Muscle layer of duodenum (tissue), 2 donors: ENCODE measurements at regions not wholly inside any gene's neighbourhood (a gene's known extent, or its start where the extent isn't known, plus 50 kb on each side); places are given as distances from the start of the nearest gene placed in this dataset.

ENCODE experiments used
- H3K27ac ChIP-seq: one replicate; pipeline ENCODE4 v1.7.0; 2013; ENCODE audit warnings: mild to moderate bottlenecking, low read length
- H3K27me3 ChIP-seq: one replicate; pipeline ENCODE4 v1.7.0; 2013; ENCODE audit warnings: low read depth, mild to moderate bottlenecking, control low read depth, low read length
- H3K36me3 ChIP-seq, 2 donors: one replicate each; pipeline ENCODE4 v1.7.0; 2013; ENCODE audit warnings: low read length in 2 of 2, control low read depth in 1 of 2, mild to moderate bottlenecking in 1 of 2; ENCODE audit not compliant: insufficient read depth in 2 of 2, control insufficient read depth in 1 of 2
- H3K4me1 ChIP-seq, 2 donors: one replicate each; pipeline ENCODE4 v1.7.0; 2013; ENCODE audit warnings: low read length in 2 of 2, mild to moderate bottlenecking in 2 of 2, control low read depth in 1 of 2, moderate library complexity in 1 of 2; ENCODE audit not compliant: insufficient read depth in 2 of 2, control insufficient read depth in 1 of 2
- H3K4me3 ChIP-seq, 2 donors: one replicate each; pipeline ENCODE4 v1.7.0; 2013; ENCODE audit warnings: low read length in 2 of 2, low read depth in 1 of 2, mild to moderate bottlenecking in 1 of 2
- H3K9me3 ChIP-seq, 2 donors: one replicate each; pipeline ENCODE4 v1.7.0; 2013; ENCODE audit warnings: low read length in 2 of 2, control low read depth in 1 of 2, mild to moderate bottlenecking in 1 of 2; ENCODE audit not compliant: control insufficient read depth in 1 of 2
- donor health status: healthy.

DNA sequence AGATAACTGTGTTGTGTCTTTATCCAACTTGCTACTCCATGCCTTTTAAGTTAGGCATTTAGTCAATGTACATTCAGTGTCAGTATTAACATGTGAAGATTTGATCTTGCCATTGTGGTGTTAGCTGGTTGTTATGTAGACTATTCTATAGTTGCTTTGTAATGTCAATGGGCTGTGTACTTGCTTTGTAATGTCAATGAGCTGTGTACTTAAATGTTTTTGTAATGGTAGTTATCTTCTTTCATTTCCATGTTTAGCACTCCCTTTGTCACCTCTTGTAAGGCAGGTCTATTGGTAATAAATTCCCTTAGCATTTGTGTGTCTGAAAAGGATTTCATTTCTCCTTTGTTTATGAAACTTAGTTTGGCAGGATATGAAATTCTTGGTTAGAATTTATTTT, 53.4 kb downstream of the MC4R start:
- Histone ChIP-seq H3K27me3 (no peaks in the 10 kb centered on the region), H3K9me3 (peaks cover 0 to 3% of the 10 kb centered on the region in 2 donors), H3K27ac (no peak overlapping the region), H3K4me1 (no peaks in the 10 kb centered on the region), H3K4me3 (no peak overlapping the region), H3K36me3 (no peaks in the 10 kb centered on the region)

DNA sequence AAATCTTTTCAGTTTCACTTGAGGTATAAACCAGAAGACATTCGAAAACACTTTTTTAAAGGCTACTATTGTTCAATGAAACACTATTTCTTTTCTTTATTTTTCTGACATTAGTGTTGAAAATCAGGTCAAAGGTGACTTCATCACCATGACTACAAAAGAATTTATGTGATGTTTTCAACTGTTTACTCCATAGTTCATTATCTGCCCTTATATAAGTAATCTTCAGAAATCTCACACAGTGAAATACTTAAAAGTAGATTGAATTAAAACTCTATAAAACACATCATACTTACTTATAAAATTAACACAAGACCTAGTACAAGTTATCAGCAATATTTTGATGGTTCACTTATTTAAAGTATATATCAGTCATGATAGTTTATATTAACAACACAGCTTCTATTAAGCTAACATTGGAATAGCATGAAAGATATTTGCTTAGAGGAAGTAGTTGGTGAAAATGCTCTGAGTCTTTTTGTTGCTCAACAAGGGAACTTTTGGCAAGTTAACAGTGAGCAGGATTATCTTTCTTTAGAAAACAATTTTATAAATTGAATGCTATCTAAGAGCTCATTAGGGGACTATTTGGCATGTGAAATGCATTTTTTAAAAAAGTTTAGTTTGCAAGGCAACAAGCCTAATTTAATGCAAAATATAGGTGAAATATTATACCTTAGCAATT, 60.8 kb downstream of the MC4R start:
- Histone ChIP-seq H3K4me3 (no peak overlapping the region), H3K27ac (no peak overlapping the region), H3K36me3 (no peaks in the 10 kb centered on the region), H3K4me1 (no peaks in the 10 kb centered on the region), H3K9me3 (no peaks in the 10 kb centered on the region), H3K27me3 (no peaks in the 10 kb centered on the region)

DNA sequence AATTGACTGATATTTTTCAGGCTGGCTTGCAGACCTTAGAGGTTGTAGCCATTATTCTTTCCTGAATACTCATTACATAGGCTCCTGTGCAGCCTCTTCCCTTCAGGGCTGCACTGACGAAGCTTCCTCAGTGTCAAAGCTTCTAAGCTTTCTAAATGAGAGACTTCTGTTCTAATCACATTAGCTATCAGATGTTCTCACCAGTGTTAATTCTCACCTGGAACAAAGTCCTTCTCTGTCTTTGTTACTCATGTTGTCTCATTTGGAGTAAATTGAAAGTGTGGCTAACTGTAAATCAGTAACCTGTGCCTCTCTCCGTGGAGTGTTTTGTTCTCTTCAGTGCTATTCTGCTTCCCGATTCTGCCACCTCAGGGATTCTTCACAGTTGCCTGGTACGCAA, 76.9 kb downstream of the MC4R start:
- no peaks in the 10 kb centered on the region for H3K4me1 ChIP-seq
- H3K27me3 ChIP-seq: no peaks in the 10 kb centered on the region
- H3K9me3 ChIP-seq: no peaks in the 10 kb centered on the region
- H3K27ac ChIP-seq: no peak overlapping the region
- no peaks in the 10 kb centered on the region for H3K36me3 ChIP-seq
- no peak overlapping the region for H3K4me3 ChIP-seq

DNA sequence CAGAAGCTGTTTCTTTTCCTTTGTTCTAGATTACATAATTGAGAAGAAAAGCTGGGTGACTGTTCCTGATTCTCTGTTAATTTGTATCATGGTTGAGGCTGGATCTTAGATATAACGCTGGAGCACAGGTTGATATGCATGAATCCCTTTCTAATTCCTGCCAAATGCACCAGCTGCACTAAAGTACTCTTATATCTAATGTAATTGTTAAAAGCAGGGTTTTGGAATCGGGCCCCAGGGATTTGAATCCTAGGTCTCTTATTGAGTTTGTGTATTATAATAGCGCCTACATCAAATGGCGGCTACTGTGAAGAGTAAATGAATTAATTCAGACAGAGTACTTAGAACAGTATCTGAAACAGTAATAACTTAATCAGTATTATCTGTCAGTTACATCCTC, 80.4 kb downstream of the MC4R start:
- no peak overlapping the region for H3K27ac ChIP-seq
- H3K9me3 ChIP-seq: no peaks in the 10 kb centered on the region
- no peaks in the 10 kb centered on the region for H3K4me1 ChIP-seq
- H3K36me3 ChIP-seq: no peaks in the 10 kb centered on the region
- no peak overlapping the region for H3K4me3 ChIP-seq
- H3K27me3 ChIP-seq: no peaks in the 10 kb centered on the region

DNA sequence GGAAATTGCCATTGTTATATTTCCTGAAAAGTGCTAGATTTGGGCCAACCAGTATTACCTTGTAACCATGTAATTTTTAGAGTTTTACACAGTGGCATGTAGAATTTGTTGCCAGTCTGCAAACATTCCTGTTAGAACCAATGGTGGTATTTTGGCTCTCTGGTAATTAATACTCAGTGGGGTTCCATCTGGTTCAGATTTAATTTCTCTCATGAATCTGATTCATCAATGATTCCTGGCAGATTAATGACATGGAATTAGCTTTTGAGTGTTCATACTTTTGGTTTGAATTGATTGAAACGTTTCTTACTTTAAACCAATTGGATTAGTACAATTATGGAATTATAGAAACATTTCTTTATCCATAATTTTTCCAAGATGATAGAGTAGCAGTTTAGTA, 93.2 kb downstream of the MC4R start:
- Histone ChIP-seq H3K27ac (no peak overlapping the region), H3K4me3 (no peak overlapping the region), H3K4me1 (no peaks in the 10 kb centered on the region), H3K27me3 (no peaks in the 10 kb centered on the region), H3K36me3 (no peaks in the 10 kb centered on the region), H3K9me3 (no peaks in the 10 kb centered on the region)

DNA sequence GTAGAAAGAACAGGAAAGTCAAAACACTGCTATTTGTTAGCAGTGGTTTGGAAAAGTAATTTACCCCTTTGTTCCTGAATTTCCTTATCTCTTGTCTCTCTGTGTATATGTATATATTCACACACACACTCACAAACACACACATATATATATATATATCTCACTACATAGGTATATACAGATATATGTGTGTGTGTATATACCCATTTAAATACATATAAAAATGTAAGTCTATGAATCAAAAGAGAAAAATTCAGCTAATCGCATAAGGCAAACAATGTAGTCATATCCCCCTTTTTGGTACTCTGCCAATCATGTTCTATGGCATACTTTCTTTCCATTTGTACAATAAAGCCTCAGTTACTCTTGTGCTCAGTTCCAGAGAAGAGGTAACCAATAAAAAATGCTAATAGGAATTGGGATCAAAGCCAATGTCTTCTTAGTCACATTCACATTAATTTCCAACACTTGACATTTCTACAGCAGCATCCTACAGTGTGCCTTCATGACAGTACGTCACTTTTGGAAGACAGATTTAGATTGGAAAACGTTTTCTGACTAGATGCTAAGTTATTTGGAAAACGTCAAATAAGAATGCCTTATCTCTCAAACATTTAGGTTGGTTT, 94.6 kb downstream of the MC4R start:
- no peaks in the 10 kb centered on the region for H3K27me3 ChIP-seq
- H3K4me1 ChIP-seq: no peaks in the 10 kb centered on the region
- H3K9me3 ChIP-seq: no peaks in the 10 kb centered on the region
- no peak overlapping the region for H3K4me3 ChIP-seq
- H3K27ac ChIP-seq: no peak overlapping the region
- no peaks in the 10 kb centered on the region for H3K36me3 ChIP-seq

DNA sequence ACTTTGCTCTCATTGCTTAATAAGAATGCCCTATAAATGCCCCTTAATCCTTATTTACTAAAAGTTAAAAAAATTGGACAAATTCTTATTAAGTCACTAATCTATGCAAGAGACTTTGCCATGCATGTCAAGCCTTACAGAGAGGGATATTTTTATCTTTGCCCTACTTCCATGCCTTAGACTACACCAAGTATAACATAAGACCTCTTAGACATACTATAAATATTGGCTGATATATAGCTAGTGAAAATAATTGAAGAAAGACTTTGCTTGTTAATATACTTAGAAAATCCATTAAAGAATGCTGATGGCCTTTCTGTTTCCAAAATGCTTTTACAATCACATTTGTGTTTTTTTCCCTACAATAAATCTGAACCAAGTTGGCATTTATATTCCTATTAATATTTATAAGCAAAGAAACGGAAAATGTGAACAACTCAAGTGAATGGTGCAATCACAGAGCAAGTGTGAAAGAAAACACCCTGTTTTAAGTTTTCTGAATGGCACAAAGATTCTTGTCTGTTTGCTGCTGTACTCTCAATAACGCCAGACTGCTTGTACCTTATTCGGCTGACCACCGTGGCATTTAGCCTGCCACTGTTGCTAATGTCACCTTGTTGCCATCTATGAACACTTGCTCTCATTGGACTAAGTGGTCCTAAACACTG, 105.0 kb downstream of the MC4R start:
- H3K9me3 ChIP-seq: no peaks in the 10 kb centered on the region
- H3K27me3 ChIP-seq: no peaks in the 10 kb centered on the region
- no peak overlapping the region for H3K4me3 ChIP-seq
- no peak overlapping the region for H3K27ac ChIP-seq
- no peaks in the 10 kb centered on the region for H3K4me1 ChIP-seq
- H3K36me3 ChIP-seq: no peaks in the 10 kb centered on the region

DNA sequence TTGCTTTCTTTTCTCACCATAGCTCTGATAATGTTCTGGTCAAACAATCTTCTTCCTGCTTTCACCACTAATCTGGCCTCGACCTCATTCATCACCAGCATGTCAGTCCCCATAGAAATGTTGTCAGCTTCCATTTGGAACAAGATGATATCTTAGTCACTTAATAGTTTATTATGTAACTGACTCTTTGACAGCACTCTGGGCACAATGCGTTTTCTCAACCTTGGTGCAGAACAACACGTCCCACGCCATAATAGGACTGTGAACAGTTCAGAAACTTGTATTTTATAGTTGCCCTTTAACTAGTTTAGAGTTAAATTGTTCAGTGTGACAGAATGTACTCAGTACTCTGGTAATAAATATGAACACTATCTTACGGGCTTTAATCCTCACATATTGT, 106.0 kb downstream of the MC4R start:
- H3K36me3 ChIP-seq: no peaks in the 10 kb centered on the region
- H3K27me3 ChIP-seq: no peaks in the 10 kb centered on the region
- H3K4me3 ChIP-seq: no peak overlapping the region
- no peak overlapping the region for H3K27ac ChIP-seq
- H3K9me3 ChIP-seq: no peaks in the 10 kb centered on the region
- no peaks in the 10 kb centered on the region for H3K4me1 ChIP-seq

DNA sequence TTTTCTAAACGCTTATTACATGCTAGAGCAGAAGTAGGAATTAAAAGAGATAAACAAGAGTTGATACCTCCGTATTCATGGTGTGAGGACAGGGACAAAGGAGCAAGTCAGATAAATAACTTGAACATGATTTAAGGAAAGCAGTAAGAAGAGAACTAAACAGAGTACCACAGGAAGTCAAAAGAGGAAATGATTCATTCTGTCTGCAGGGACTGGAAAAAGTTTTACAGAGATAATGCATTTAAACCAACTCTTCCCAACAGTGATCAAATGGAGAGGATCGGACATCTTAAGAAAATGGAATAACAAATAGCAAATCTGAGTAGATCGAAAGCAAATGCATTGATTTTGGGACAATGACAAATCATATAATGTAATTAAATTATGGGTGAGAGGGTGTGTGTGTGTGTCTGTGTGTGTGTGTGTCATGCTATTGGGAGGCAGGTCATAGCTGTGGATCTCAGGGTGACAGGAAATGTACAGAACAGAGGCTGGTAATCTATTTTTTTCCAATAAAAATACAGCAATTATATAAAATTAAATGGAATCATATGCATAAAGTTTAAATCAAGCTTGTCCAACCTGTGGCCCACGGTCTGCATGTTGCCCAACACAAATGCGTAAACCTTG, 113.4 kb downstream of the MC4R start:
- Histone ChIP-seq H3K4me3 (no peak overlapping the region), H3K4me1 (no peaks in the 10 kb centered on the region), H3K27me3 (no peaks in the 10 kb centered on the region), H3K36me3 (no peaks in the 10 kb centered on the region), H3K9me3 (no peaks in the 10 kb centered on the region), H3K27ac (no peak overlapping the region)

DNA sequence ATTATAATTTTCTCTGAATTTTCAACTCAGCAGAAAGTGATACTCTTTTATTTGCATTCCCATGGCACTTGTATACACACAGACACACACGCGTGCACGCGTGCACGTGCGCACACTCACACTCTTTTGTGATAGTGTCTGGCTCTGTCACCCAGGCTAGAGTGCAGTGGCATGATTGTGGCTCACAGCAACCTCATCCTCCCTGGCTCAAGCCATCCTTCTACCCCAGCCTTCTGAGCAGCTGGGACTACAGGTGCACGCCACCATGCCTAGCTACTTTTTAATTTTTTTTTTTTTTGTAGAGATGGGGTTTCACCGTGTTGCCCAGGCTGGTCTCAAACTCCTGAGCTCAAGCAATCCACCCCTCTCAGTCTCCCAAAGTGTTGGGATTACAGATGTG, 123.2 kb downstream of the MC4R start:
- Histone ChIP-seq H3K27me3 (no peaks in the 10 kb centered on the region), H3K4me1 (no peaks in the 10 kb centered on the region), H3K9me3 (no peaks in the 10 kb centered on the region), H3K36me3 (no peaks in the 10 kb centered on the region), H3K4me3 (no peak overlapping the region), H3K27ac (no peak overlapping the region)
